ENCODE measurements at regions not wholly inside any gene's neighbourhood (a gene's known extent, or its start where the extent isn't known, plus 50 kb on each side); places are given as distances from the start of the nearest gene placed in this dataset.

DNA sequence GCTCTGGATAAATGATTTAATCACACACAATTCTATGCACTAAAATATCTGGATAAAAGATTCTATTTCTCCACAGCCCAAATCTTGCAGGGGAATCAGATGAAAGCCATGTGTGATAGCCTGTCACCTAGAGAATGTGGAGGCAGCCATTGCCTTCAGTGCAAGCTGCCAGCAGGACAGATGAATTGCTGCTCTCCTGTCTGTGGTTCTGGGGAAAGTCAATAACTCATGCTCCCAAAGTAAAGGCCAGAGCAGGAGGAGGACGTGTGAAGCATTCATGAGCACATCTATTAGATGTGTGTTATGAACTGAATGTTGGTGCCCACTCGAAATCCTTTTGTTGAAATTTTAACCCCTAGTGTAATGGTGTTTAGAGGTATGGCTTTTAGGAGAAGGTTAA is 195.1 kb downstream of the RDH14 start:
- Mint-ChIP-seq H3K27ac (no peak overlapping the region), H3K27me3 (no peaks in the 10 kb centered on the region), H3K9me3 (no peaks in the 10 kb centered on the region), H3K36me3 (no peaks in the 10 kb centered on the region), H3K4me1 (no peaks in the 10 kb centered on the region), H3K4me3 (no peak overlapping the region)
- CTCF ChIA-PET: no interaction called here
- DNase-seq: no peak

DNA sequence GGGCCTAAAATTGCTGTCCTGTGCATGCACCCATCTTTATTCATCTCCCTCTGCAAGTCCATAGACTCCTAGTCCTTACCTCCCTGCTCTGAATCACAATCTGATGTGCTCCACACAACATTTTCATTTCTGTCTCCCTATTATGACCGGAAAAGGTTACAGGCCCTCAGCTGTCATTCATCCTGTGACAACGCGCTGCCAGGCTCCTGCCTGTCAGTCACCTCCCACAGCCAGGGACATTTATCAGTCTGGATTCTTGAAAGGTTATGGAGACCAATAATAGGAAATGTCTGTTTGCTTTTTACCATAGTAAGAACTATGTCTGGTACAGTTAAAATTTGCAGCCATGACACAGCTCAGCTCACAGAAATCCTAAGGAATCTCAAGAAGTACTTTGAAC is 197.1 kb downstream of the RDH14 start:
- H3K36me3 Mint-ChIP-seq: no peaks in the 10 kb centered on the region
- DNase-seq: no peak
- H3K4me3 Mint-ChIP-seq: no peak overlapping the region
- H3K9me3 Mint-ChIP-seq: no peaks in the 10 kb centered on the region
- CTCF ChIA-PET: interaction anchor here (1.7 kb wide), 1 partner anchor 14 kb away, joined by 4 read pairs; no protein-coding TSS in a partner anchor
- no peaks in the 10 kb centered on the region for H3K4me1 Mint-ChIP-seq
- H3K27me3 Mint-ChIP-seq: no peaks in the 10 kb centered on the region
- H3K27ac Mint-ChIP-seq: no peak overlapping the region

DNA sequence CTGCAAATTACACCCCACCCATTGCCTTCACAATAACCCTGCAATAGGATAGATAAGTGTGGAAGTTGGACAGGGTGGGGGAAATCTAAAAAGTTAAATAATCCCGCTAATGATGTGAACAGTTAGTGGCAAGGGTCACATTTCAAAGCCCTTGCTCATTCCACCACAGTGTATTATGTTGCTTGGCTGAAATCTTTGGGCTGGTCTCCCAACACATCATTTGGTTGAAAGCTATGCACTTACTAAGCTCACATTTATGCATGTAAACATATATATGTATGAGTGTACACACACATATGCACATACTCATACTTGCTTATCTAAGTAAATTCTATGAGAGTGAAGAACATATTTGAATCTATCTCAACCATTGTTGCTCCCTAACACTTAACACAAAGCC is 197.8 kb downstream of the RDH14 start:
- DNase-seq: no peak
- Mint-ChIP-seq H3K27me3 (no peaks in the 10 kb centered on the region), H3K4me3 (no peak overlapping the region), H3K4me1 (no peaks in the 10 kb centered on the region), H3K36me3 (no peaks in the 10 kb centered on the region), H3K27ac (no peak overlapping the region), H3K9me3 (no peaks in the 10 kb centered on the region)
- CTCF ChIA-PET: no interaction called here

DNA sequence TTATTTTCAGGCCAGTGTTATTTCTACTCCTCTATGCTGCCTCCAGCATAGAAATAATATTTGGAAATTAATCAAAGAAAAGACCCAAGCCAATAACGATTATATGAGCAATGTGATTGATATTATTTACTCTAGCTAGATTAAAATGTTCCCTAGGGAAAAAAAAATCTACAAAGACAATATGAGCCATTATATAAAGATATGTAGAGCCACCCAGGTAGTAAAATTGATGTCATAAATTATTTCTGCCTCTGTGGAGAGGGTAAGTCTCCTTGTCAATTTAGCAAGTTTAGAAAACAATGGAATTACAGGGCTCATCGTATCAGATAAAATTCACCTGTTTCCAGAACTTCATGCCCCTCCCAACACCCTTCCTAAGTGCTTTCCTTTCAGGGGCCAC is 202.9 kb downstream of the RDH14 start:
- H3K9me3 Mint-ChIP-seq: no peaks in the 10 kb centered on the region
- no peak overlapping the region for H3K4me3 Mint-ChIP-seq
- CTCF ChIA-PET: no interaction called here
- no peak for DNase-seq
- no peaks in the 10 kb centered on the region for H3K36me3 Mint-ChIP-seq
- H3K27ac Mint-ChIP-seq: no peak overlapping the region
- H3K4me1 Mint-ChIP-seq: no peaks in the 10 kb centered on the region
- H3K27me3 Mint-ChIP-seq: no peaks in the 10 kb centered on the region

DNA sequence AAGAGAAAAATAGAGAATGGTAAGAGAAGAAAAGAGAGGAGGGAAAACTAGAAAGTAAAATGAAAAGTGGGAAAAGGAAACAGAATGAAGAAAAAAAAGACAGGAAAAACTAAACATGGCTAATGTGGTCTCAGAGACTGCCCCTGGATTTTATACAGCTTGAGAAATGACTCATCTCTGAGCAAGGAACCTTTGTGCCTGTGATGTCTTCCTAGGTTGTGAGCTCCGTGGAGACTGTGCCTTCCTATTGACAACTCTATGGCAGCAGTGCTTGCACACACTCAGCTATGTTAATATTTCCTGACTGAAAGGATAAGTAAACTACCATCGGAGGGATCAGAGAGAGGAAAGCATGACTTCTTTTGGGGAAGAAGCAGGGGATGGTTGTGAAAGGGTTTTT is 203.8 kb downstream of the RDH14 start:
- Mint-ChIP-seq H3K9me3 (no peaks in the 10 kb centered on the region), H3K36me3 (no peaks in the 10 kb centered on the region), H3K27me3 (no peaks in the 10 kb centered on the region), H3K4me3 (no peak overlapping the region), H3K27ac (no peak overlapping the region), H3K4me1 (no peaks in the 10 kb centered on the region)
- CTCF ChIA-PET: no interaction called here
- DNase-seq: no peak

DNA sequence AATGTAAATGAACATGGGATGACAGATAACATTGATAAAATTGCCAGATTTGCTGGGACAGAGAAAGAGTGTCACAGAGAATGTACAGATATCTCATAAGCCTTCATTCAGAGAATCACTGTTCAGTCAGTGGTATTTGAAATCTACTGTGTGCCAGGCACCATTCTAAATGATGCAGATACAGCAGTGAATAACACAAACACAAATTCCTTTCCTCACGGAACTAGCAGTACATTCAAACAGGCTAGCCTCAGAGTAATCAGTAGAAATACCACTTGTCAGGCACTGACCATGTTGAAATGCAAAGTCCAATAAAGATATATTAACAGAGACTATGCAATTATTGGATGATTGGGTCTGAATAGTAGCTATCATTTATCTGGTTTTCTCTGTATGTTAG is 211.0 kb downstream of the RDH14 start:
- Mint-ChIP-seq H3K27me3 (no peaks in the 10 kb centered on the region), H3K36me3 (no peaks in the 10 kb centered on the region), H3K4me3 (no peak overlapping the region), H3K4me1 (no peaks in the 10 kb centered on the region), H3K27ac (no peak overlapping the region), H3K9me3 (no peaks in the 10 kb centered on the region)
- CTCF ChIA-PET: no interaction called here
- DNase-seq: no peak

DNA sequence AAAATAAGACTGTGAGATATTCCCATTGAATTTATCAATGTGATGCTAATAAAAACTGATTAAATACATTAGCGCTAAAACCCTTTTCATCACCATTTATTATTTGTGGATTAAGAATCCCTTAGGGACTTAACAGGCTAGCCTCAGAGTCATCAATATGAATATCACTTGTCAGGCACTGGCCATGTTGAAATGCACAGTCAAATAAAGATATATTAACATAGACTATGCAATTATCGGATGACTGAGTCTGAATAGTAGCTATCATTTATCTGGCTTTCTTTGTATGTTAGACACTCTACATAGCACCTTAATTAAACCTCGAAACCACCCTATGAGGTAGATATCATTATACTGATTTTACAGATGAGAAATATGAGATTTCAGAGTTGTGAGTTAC is 213.6 kb downstream of the RDH14 start:
- Mint-ChIP-seq H3K9me3 (no peaks in the 10 kb centered on the region), H3K36me3 (no peaks in the 10 kb centered on the region), H3K27ac (no peak overlapping the region), H3K27me3 (no peaks in the 10 kb centered on the region), H3K4me3 (no peak overlapping the region), H3K4me1 (no peaks in the 10 kb centered on the region)
- DNase-seq: no peak
- CTCF ChIA-PET: no interaction called here

DNA sequence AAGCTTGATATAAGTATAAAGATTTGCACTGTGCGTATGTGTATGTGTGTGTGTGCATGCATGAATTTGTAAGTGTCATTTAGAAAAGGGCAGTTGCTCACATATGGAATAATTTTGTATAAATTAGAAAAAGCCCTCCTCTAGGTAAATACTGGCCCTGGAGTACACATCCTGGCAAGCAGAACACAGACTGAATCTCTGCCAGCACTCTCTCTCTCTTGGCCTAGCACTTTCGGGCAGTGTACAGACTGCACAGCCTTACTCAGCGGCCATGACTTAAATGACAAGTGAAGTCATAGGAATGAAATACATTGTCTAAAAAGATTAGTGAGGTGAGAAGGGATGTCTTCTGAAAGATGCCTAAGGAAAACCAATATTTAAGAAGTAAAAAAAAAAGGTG is 214.1 kb downstream of the RDH14 start:
- Mint-ChIP-seq H3K4me1 (no peaks in the 10 kb centered on the region), H3K27me3 (no peaks in the 10 kb centered on the region), H3K9me3 (no peaks in the 10 kb centered on the region), H3K36me3 (no peaks in the 10 kb centered on the region), H3K27ac (no peak overlapping the region), H3K4me3 (no peak overlapping the region)
- CTCF ChIA-PET: no interaction called here
- no peak for DNase-seq

DNA sequence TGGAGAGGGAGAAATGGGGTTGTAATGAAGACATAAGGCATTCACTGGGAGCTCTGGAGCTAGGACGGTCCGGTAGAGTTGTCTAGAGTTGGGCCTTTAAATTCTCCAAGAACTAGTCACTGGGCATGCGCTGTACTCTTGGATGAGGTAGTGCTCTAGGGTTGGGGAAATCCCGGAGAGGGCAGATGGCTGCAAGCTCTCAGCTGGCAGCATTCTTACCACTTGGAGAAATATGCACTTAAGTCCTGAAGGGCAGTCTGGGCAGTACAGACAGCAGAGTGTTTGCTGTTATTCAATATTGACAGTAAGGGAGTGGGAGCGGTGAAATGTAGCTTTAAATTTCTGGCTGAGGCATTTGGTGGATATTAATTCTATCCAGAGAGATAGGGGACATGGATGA is 214.6 kb downstream of the RDH14 start:
- Mint-ChIP-seq H3K27me3 (no peaks in the 10 kb centered on the region), H3K27ac (no peak overlapping the region), H3K36me3 (no peaks in the 10 kb centered on the region), H3K9me3 (no peaks in the 10 kb centered on the region), H3K4me1 (no peaks in the 10 kb centered on the region), H3K4me3 (no peak overlapping the region)
- CTCF ChIA-PET: no interaction called here
- no peak for DNase-seq

DNA sequence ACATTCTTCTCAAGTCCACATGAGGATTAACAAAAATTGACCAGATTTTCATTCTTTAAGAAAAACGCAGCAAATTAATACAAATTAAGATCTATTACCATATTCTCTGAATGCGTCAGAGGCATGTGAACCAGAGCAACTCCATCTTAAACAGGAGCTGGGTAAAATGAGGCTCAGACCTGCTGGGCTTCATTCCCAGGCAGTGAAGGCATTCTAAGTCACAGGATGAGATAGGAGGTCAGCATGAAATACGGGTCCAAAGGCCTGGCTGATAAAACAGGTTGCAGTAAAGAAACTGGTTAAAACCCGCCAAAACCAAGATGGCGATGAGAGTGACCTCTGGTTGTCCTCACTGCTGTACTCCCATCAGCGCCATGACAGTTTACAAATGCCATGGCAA is 217.6 kb downstream of the RDH14 start:
- Mint-ChIP-seq H3K4me1 (no peaks in the 10 kb centered on the region), H3K36me3 (no peaks in the 10 kb centered on the region), H3K27me3 (no peaks in the 10 kb centered on the region), H3K4me3 (no peak overlapping the region), H3K27ac (no peak overlapping the region), H3K9me3 (no peaks in the 10 kb centered on the region)
- CTCF ChIA-PET: no interaction called here
- no peak for DNase-seq

DNA sequence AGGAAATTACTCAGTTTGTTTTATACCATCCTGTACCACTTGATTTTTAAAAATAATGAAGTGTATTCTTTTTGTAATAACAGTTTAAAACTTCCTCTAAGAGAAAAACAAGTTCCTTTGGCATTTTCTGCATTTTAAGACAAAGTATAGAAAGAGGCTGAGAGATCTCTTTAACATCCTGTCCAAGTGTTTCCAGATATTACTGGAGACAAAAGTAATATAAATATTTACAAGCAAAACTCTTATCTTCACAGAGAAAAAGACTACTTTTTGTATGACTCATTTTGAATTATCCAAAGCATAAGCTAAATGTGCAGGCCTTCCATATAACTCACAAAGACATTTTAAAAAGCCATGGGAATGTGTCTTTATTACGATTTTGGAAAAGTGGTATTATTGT is 221.1 kb downstream of the RDH14 start:
- DNase-seq: no peak
- H3K4me3 Mint-ChIP-seq: no peak overlapping the region
- H3K27me3 Mint-ChIP-seq: no peaks in the 10 kb centered on the region
- H3K9me3 Mint-ChIP-seq: no peaks in the 10 kb centered on the region
- no peak overlapping the region for H3K27ac Mint-ChIP-seq
- no peaks in the 10 kb centered on the region for H3K36me3 Mint-ChIP-seq
- H3K4me1 Mint-ChIP-seq: no peaks in the 10 kb centered on the region
- CTCF ChIA-PET: no interaction called here

DNA sequence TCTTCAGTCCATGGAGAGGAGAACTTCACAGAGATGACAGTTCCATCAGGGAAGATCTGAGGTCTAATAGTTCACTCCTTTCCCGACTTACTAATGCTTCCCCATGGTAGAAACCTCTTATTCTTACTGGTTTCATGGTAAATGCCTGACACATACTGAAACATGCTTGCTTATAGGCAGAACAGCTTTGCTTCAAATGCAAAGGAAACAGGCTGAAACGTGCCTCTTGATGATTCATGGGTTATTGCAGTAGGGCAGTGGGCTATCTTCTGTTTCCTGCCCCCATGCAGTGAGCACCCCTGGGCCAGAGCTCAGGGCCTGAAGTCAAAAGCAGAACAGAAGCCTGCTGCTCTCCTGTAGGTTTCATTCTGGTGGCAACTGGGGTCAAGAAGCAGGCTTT is 223.5 kb downstream of the RDH14 start:
- no peak overlapping the region for H3K27ac Mint-ChIP-seq
- H3K4me1 Mint-ChIP-seq: no peaks in the 10 kb centered on the region
- H3K9me3 Mint-ChIP-seq: no peaks in the 10 kb centered on the region
- H3K36me3 Mint-ChIP-seq: no peaks in the 10 kb centered on the region
- CTCF ChIA-PET: no interaction called here
- no peak for DNase-seq
- no peaks in the 10 kb centered on the region for H3K27me3 Mint-ChIP-seq
- no peak overlapping the region for H3K4me3 Mint-ChIP-seq

DNA sequence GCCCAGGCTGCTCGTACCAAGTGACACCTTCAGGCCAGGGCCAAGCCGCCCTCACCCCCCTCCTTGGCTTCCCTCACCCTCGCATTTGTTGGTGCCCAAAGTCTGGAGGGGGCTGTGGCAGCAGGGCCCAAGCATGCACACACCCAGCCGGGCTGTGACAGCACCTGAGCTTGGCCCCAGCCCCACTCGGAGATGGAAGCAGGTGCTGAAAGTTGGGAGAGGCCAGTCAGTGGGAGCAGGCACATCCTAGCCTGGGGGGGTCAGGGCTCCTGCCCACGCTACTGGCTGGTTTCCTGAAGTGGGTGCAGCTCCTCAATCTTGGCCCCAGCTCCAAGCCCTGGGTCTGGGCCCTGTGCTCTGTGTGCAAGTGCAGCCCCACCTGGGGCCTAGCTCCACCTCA is 228.0 kb downstream of the RDH14 start:
- CTCF ChIA-PET: no interaction called here
- Mint-ChIP-seq H3K4me1 (no peaks in the 10 kb centered on the region), H3K9me3 (no peaks in the 10 kb centered on the region), H3K27ac (no peak overlapping the region), H3K36me3 (no peaks in the 10 kb centered on the region), H3K27me3 (no peaks in the 10 kb centered on the region), H3K4me3 (no peak overlapping the region)
- no peak for DNase-seq

DNA sequence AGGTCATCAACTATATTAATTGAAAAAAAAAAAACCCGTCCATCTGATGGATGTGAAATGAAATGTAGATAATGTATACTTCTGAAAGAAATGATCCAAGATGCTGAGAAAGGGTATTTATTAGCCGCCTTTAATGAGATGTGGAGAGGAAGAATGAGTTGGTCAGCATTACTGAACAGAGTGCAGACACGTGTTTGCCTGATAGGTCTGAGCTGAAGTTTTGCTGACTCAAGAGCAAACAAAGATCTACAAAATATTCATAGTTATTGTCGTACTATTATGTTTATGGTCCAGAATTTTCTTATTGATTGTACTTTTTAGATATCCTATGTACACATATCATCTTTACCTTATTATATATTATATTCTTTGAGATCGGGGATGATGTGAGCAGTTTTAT is 235.3 kb downstream of the RDH14 start:
- Mint-ChIP-seq H3K9me3 (no peaks in the 10 kb centered on the region), H3K27ac (no peak overlapping the region), H3K4me1 (no peaks in the 10 kb centered on the region), H3K27me3 (no peaks in the 10 kb centered on the region), H3K36me3 (no peaks in the 10 kb centered on the region), H3K4me3 (no peak overlapping the region)
- DNase-seq: no peak
- CTCF ChIA-PET: no interaction called here

DNA sequence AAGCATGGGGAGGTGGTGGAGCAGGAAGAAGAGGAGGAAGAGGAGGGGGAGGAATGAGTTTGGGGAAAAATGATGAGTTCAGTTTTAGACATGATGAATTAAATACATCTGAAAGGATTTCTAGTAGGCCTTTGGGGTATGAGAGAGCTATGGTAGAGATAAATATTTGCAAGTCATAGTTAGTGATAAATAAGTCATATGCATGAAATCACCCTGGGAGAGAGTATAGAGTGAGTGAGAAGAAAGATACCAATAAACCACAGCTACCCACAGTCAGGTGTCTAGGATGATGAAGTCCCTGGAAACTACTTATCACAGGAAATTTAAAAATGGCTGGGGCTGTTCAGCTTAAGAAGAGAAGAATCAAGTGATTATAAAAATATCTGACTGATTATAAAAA is 240.5 kb downstream of the RDH14 start:
- Mint-ChIP-seq H3K9me3 (no peaks in the 10 kb centered on the region), H3K4me3 (no peak overlapping the region), H3K27me3 (no peaks in the 10 kb centered on the region), H3K36me3 (no peaks in the 10 kb centered on the region), H3K27ac (no peak overlapping the region), H3K4me1 (no peaks in the 10 kb centered on the region)
- no peak for DNase-seq
- CTCF ChIA-PET: no interaction called here

DNA sequence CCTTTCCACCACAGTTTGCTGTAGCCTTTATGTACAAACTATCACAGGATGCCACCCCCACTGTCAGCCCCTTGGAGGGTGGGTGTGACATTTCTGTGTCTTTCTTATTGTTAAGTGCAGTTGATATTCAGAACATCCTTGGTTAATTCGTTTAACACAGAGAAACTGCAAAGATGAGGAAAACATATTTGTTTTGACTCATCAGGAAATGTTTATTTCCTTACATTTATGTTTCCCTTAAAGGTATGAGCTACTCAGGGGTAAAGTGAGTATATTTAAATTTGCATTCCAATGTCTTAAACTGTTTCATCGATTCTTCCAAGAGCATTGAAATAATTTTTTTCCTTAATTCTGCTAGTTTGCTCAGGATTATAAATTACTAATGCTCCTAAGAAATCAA is 243.4 kb downstream of the RDH14 start:
- Mint-ChIP-seq H3K27me3 (no peaks in the 10 kb centered on the region), H3K9me3 (no peaks in the 10 kb centered on the region), H3K27ac (no peak overlapping the region), H3K36me3 (no peaks in the 10 kb centered on the region), H3K4me3 (no peak overlapping the region), H3K4me1 (peaks cover 2% of the 10 kb centered on the region)
- CTCF ChIA-PET: no interaction called here
- DNase-seq: no peak
